GM12878 (cell line): ENCODE measurements at regions not wholly inside any gene's neighbourhood (a gene's known extent, or its start where the extent isn't known, plus 50 kb on each side); places are given as distances from the start of the nearest gene placed in this dataset.

Source experiments
- ATAC-seq: fragments of 200-7000 bp; cut with Tn5 transposase; 3 replicates; pipeline ENCODE4 v1.9.1; 2020; ENCODE audit warnings: mild to moderate bottlenecking, moderate library complexity
- BruUV-seq: library from RNA; stranded (reverse); fragments of 400-500 nt; replicated peaks from 2 replicates; lab custom pipeline; 2021; lab: Mats Ljungman, UMichigan
- CTCF ChIA-PET: fragments of 300-600 bp; sonication (Branson Sonifier 250); formaldehyde crosslinking; extraction: SDS; loops from one replicate; lab custom pipeline; 2021; ENCODE audit warnings: inconsistent platforms; lab: Yijun Ruan, JAX
- POLR2A ChIA-PET: fragments of 350-600 bp; formaldehyde crosslinking; extraction: SDS; loops from one replicate; lab custom pipeline; 2021; ENCODE audit warnings: inconsistent platforms; lab: Charles Lee
- RAD21 ChIA-PET: fragments of 300-600 bp; sonication (Branson Sonifier 250); formaldehyde crosslinking; loops from one replicate; lab custom pipeline; 2023; ENCODE audit warnings: antibody characterized with exemption; ENCODE audit not compliant: unreplicated experiment; lab: Charles Lee
- SMC1A ChIA-PET: fragments of 300-600 bp; sonication (Branson Sonifier 250); formaldehyde crosslinking; loops from one replicate; lab custom pipeline; 2023; ENCODE audit not compliant: unreplicated experiment, uncharacterized antibody; lab: Charles Lee
- DNase-seq: peaks from one replicate; pipeline ENCODE4 v3.0.0-alpha.2; 2011; ENCODE audit warnings: low read depth, low spot score
- FAIRE-seq: peaks from 3 replicates; lab custom pipeline; 2011; peaks lifted over from hg19 to GRCh38; lab: Jason Lieb, UNC
- H2AFZ ChIP-seq: 2 replicates; pipeline ENCODE4 v1.6.0; 2011; ENCODE audit warnings: low read depth, low read length, control low read depth; ENCODE audit not compliant: control insufficient read depth
- H3K27ac ChIP-seq: 2 replicates; pipeline ENCODE4 v1.5.1; 2011; ENCODE audit warnings: control low read depth; ENCODE audit not compliant: control insufficient read depth, insufficient read depth
- H3K27me3 ChIP-seq, 2 experiments: replicated peaks in 1 of 2; 2 replicates each; pipeline versions ENCODE4 v1.6.0 to v1.6.1; 2011; ENCODE audit warnings: low read length in 1 of 2; ENCODE audit not compliant: control insufficient read depth in 2 of 2, insufficient read depth in 2 of 2
- H3K36me3 ChIP-seq, 2 experiments: 2 replicates each; pipeline ENCODE4 v1.5.1; 2011; ENCODE audit warnings: low read length in 1 of 2; ENCODE audit not compliant: control insufficient read depth in 2 of 2, insufficient read depth in 2 of 2
- H3K4me1 ChIP-seq: 2 replicates; pipeline ENCODE4 v1.6.1; 2011; ENCODE audit warnings: mild to moderate bottlenecking, low read length, moderate library complexity, mixed read lengths; ENCODE audit not compliant: control insufficient read depth, insufficient read depth
- H3K4me2 ChIP-seq: 2 replicates; pipeline ENCODE4 v1.6.0; 2011; ENCODE audit warnings: control low read depth; ENCODE audit not compliant: control insufficient read depth, insufficient read depth
- H3K4me3 ChIP-seq: fragments of 200-600 bp; sonication (generic); 2 replicates; pipeline ENCODE4 v1.5.1; 2016
- H3K79me2 ChIP-seq: 2 replicates; pipeline ENCODE4 v1.6.0; 2011; ENCODE audit warnings: low read length; ENCODE audit not compliant: control insufficient read depth, insufficient read depth
- H3K9ac ChIP-seq: 2 replicates; pipeline ENCODE4 v1.8.0; 2011; ENCODE audit warnings: low read length, control low read depth, mixed read lengths; ENCODE audit not compliant: control insufficient read depth, insufficient read depth
- H3K9me3 ChIP-seq: replicated peaks from 3 replicates; pipeline ENCODE4 v1.5.1; 2011; ENCODE audit warnings: mild to moderate bottlenecking, low read length; ENCODE audit not compliant: control insufficient read depth, insufficient read depth
- H4K20me1 ChIP-seq: 2 replicates; pipeline ENCODE4 v1.6.0; 2011; ENCODE audit not compliant: control insufficient read depth, insufficient read depth
- BCL3 ChIP-seq: IDR thresholded peaks from 2 replicates; pipeline ENCODE4 v1.6.1; 2011; ENCODE audit warnings: borderline replicate concordance, low read depth, mild to moderate bottlenecking, moderate library complexity, low read length; ENCODE audit not compliant: insufficient read depth, poor library complexity, severe bottlenecking
- GATAD2B ChIP-seq: fragments of 450-650 bp; conservative IDR thresholded peaks from 2 replicates; pipeline ENCODE4 v1.6.1; 2017; ENCODE audit warnings: low read depth, mild to moderate bottlenecking, moderate library complexity
- IRF3 ChIP-seq: fragments of 450-650 bp; IDR thresholded peaks from 2 replicates; pipeline ENCODE4 v1.6.1; 2014; ENCODE audit warnings: mild to moderate bottlenecking
- MYB ChIP-seq: fragments of 150-350 bp; IDR thresholded peaks from 2 replicates; pipeline ENCODE4 v1.6.1; 2014; ENCODE audit warnings: mild to moderate bottlenecking, low read depth, low read length, borderline replicate concordance
- NR2F1 ChIP-seq: fragments of 450-650 bp; conservative IDR thresholded peaks from 2 replicates; pipeline ENCODE4 v1.6.1; 2017; ENCODE audit warnings: mild to moderate bottlenecking
- NRF1 ChIP-seq: conservative IDR thresholded peaks from 2 replicates; pipeline ENCODE4 v1.6.1; 2011; ENCODE audit warnings: mild to moderate bottlenecking, low read depth, low read length, improper control_type of control experiment
- RAD51 ChIP-seq: fragments of 450-650 bp; IDR thresholded peaks from 2 replicates; pipeline ENCODE4 v1.6.1; 2016; ENCODE audit warnings: moderate library complexity, mild to moderate bottlenecking, inconsistent platforms
- RFX5 ChIP-seq: IDR thresholded peaks from 2 replicates; pipeline ENCODE4 v1.6.1; 2011; ENCODE audit warnings: low read depth, low read length, improper control_type of control experiment
- YBX1 ChIP-seq: fragments of 450-650 bp; IDR thresholded peaks from 2 replicates; pipeline ENCODE4 v1.6.1; 2016; ENCODE audit warnings: antibody characterized with exemption
- WGBS: methylation state at CpG from one replicate; pipeline ENCODE4 v1.1.6; 2016; ENCODE audit warnings: low lambda C conversion rate; ENCODE audit not compliant: insufficient replicate concordance, insufficient coverage; ENCODE audit errors: missing lambda C conversion rate; 5-methylcytosine and 5-hydroxymethylcytosine counted together
- in situ Hi-C: fragments of 300-500 bp; cut with MboI; formaldehyde crosslinking; loops from 9 replicates; pipeline ENCODE4 v1.14.3; 2018; ENCODE audit warnings: mixed read lengths
- intact Hi-C: fragments of 100-400 bp; cut with micrococcal nuclease; formaldehyde crosslinking; loops from one replicate; pipeline ENCODE4 v1.14.2; 2022; ENCODE audit not compliant: unreplicated experiment
- TF ChIP-seq, protein P1 (sequence below): fragments of 450-650 bp; IDR thresholded peaks from 2 replicates; pipeline ENCODE4 v1.6.1; 2017; ENCODE audit warnings: mild to moderate bottlenecking

DNA sequence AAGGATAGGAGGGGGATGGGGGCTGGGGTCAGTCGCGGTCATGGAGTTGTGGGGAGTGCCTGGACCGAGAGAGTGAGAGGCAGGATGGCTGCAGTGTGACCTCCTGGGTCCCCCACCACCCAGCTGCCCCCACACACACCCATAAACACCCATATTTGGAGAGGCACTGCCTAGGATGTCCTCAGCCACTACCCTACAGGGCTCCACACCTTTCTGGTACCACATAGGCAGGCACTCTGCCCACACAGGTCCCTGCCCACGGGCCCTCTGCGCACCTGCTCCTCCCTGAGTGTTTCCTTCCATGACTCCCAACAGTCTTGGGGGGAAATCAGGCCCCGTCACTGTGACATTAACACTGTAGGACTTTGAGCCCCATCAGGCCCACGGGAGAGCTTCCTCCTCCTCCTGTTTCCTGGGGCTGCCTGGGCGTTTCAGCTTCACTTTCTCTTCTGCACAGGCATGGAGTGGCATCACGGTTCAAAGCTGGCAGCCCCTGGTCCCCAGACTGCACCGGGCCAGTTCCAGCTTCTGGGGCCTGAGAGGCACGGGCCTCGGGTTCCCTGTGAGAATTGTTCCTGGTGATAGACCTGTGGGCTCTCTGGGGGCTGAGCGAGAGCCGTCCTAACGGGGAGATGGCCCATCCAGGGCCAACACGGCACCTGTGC, 207.0 kb upstream of the C14orf180 start:
- TF ChIP-seq IRF3 (no peak), NR2F1 (no peak), GATAD2B (no peak), RFX5 (no peak), RAD51 (no peak)
- no peak overlapping the region for H2AFZ ChIP-seq
- no peak for FAIRE-seq
- no peaks in the 10 kb centered on the region; a peak in 1 of 4 replicates for H3K27me3 ChIP-seq
- ATAC-seq: no peak
- no peak overlapping the region for H3K9ac ChIP-seq
- H4K20me1 ChIP-seq: no peaks in the 10 kb centered on the region
- H3K9me3 ChIP-seq: no peaks in the 10 kb centered on the region
- no peaks in the 10 kb centered on the region for H3K36me3 ChIP-seq
- no peak overlapping the region for H3K4me3 ChIP-seq
- no peak for DNase-seq
- RAD21 ChIA-PET: no interaction called here
- H3K27ac ChIP-seq: no peak overlapping the region
- CTCF ChIA-PET: no interaction called here
- SMC1A ChIA-PET: no interaction called here
- no peaks in the 10 kb centered on the region for H3K79me2 ChIP-seq
- WGBS: 25% methylated on average over 15 of the region's 16 CpGs
- H3K4me1 ChIP-seq: no peaks in the 10 kb centered on the region
- intact Hi-C loops (no loop called here), in situ Hi-C loops (no loop called here)
- no peak overlapping the region for H3K4me2 ChIP-seq
- POLR2A ChIA-PET: no interaction called here
- no TSS peak for BruUV-seq

- Histone ChIP-seq H3K79me2 (no peaks in the 10 kb centered on the region), H3K4me2 (no peak overlapping the region), H3K9me3 (no peaks in the 10 kb centered on the region), H4K20me1 (no peaks in the 10 kb centered on the region), H3K9ac (no peak overlapping the region), H3K4me1 (no peaks in the 10 kb centered on the region), H3K27me3 (no peaks in the 10 kb centered on the region; a peak in 1 of 4 replicates), H3K36me3 (no peaks in the 10 kb centered on the region), H3K4me3 (no peak overlapping the region), H2AFZ (no peak overlapping the region), H3K27ac (no peak overlapping the region)
- intact Hi-C loops (no loop called here), in situ Hi-C loops (no loop called here)
- SMC1A ChIA-PET: no interaction called here
- RAD21 ChIA-PET: no interaction called here
- WGBS: 46% methylated on average over 26 of the region's 26 CpGs
- DNase-seq (no peak), ATAC-seq (no peak), FAIRE-seq (no peak)
- BruUV-seq: no TSS peak
- POLR2A ChIA-PET: no interaction called here
- CTCF ChIA-PET: no interaction called here
- TF ChIP-seq, protein P1, sequence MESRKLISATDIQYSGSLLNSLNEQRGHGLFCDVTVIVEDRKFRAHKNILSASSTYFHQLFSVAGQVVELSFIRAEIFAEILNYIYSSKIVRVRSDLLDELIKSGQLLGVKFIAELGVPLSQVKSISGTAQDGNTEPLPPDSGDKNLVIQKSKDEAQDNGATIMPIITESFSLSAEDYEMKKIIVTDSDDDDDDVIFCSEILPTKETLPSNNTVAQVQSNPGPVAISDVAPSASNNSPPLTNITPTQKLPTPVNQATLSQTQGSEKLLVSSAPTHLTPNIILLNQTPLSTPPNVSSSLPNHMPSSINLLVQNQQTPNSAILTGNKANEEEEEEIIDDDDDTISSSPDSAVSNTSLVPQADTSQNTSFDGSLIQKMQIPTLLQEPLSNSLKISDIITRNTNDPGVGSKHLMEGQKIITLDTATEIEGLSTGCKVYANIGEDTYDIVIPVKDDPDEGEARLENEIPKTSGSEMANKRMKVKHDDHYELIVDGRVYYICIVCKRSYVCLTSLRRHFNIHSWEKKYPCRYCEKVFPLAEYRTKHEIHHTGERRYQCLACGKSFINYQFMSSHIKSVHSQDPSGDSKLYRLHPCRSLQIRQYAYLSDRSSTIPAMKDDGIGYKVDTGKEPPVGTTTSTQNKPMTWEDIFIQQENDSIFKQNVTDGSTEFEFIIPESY: no peak
- no peak for TF ChIP-seq NRF1
- no peak for TF ChIP-seq BCL3
- TF ChIP-seq YBX1: no peak
- TF ChIP-seq MYB: no peak
- TF ChIP-seq IRF3: no peak
These were observed 206.3 kb upstream of the C14orf180 start for GRCh38 chr14:104373055-104373854.
